ENCODE measurements at regions not wholly inside any gene's neighbourhood (a gene's known extent, or its start where the extent isn't known, plus 50 kb on each side); places are given as distances from the start of the nearest gene placed in this dataset.

DNA sequence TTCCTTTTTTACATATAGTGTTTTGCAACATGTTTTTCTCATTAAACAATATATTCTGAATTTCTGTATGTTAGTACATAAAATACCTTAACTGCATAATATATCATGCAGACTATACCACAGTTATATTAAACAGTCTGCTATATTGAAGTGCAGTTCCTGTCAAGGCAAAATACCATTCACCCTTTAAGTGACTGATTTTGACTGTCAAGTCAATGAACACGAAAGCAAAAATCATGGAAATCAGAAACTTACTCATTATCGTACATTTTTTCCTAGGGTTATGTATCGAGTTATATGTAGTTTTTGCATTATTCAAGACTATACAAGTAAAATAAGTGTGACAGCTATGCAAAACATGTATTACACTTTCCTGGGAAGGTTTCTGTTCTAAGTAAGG lies 361.6 kb upstream of the MAP2 start:
- TF ChIP-seq, protein P1, sequence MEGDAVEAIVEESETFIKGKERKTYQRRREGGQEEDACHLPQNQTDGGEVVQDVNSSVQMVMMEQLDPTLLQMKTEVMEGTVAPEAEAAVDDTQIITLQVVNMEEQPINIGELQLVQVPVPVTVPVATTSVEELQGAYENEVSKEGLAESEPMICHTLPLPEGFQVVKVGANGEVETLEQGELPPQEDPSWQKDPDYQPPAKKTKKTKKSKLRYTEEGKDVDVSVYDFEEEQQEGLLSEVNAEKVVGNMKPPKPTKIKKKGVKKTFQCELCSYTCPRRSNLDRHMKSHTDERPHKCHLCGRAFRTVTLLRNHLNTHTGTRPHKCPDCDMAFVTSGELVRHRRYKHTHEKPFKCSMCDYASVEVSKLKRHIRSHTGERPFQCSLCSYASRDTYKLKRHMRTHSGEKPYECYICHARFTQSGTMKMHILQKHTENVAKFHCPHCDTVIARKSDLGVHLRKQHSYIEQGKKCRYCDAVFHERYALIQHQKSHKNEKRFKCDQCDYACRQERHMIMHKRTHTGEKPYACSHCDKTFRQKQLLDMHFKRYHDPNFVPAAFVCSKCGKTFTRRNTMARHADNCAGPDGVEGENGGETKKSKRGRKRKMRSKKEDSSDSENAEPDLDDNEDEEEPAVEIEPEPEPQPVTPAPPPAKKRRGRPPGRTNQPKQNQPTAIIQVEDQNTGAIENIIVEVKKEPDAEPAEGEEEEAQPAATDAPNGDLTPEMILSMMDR (conservative IDR thresholded peaks at IDR 0.05), result no peak
- TF ChIP-seq ZFX (IDR thresholded peaks at IDR 0.05), result no peak
